DOHH2 (cell line): ENCODE measurements at regions not wholly inside any gene's neighbourhood (a gene's known extent, or its start where the extent isn't known, plus 50 kb on each side); places are given as distances from the start of the nearest gene placed in this dataset.

Source experiments
- H3F3A ChIP-seq: fragments of 200-600 bp; sonication (generic), shearing (Covaris generic); 2 replicates; pipeline ENCODE4 v1.6.0; 2016; ENCODE audit warnings: antibody characterized with exemption, mild to moderate bottlenecking; ENCODE audit not compliant: control insufficient read depth, insufficient read depth
- H3K27ac ChIP-seq: fragments of 200-600 bp; sonication (generic); 2 replicates; pipeline ENCODE4 v1.5.1; 2014; ENCODE audit warnings: low read depth, mild to moderate bottlenecking, low read length, moderate library complexity
- H3K27me3 ChIP-seq: fragments of 200-600 bp; sonication (generic); 2 replicates; pipeline ENCODE4 v1.6.1; 2014; ENCODE audit warnings: mild to moderate bottlenecking, low read length, mixed read lengths; ENCODE audit not compliant: control insufficient read depth
- H3K36me3 ChIP-seq: fragments of 200-600 bp; sonication (generic); 2 replicates; pipeline ENCODE4 v1.6.1; 2014; ENCODE audit warnings: mild to moderate bottlenecking, low read length, moderate library complexity, mixed read lengths; ENCODE audit not compliant: control insufficient read depth
- H3K4me1 ChIP-seq: fragments of 200-600 bp; sonication (generic); 2 replicates; pipeline ENCODE4 v1.6.1; 2014; ENCODE audit warnings: mild to moderate bottlenecking, low read length, mixed read lengths; ENCODE audit not compliant: control insufficient read depth
- H3K4me2 ChIP-seq: fragments of 200-600 bp; sonication (generic); 2 replicates; pipeline ENCODE4 v1.6.0; 2014; ENCODE audit warnings: mild to moderate bottlenecking, low read length, moderate library complexity
- H3K4me3 ChIP-seq: fragments of 200-600 bp; sonication (generic); 2 replicates; pipeline ENCODE4 v1.5.1; 2014; ENCODE audit warnings: mild to moderate bottlenecking, low read length, mixed read lengths
- H3K79me2 ChIP-seq: fragments of 200-600 bp; sonication (generic); 2 replicates; pipeline ENCODE4 v1.6.1; 2014; ENCODE audit warnings: mild to moderate bottlenecking, low read length, mixed read lengths; ENCODE audit not compliant: control insufficient read depth
- H3K9me2 ChIP-seq: fragments of 200-600 bp; sonication (generic); replicated peaks from 2 replicates; pipeline ENCODE4 v1.6.1; 2014; ENCODE audit warnings: mild to moderate bottlenecking, low read length, mixed read lengths; ENCODE audit not compliant: control insufficient read depth
- H3K9me3 ChIP-seq: fragments of 200-600 bp; sonication (generic); 2 replicates; pipeline ENCODE4 v1.6.1; 2014; ENCODE audit warnings: antibody characterized with exemption, low read length, mixed read lengths; ENCODE audit not compliant: control insufficient read depth, insufficient read depth
- H4K20me1 ChIP-seq: fragments of 200-600 bp; sonication (generic); 2 replicates; pipeline ENCODE4 v1.6.0; 2014; ENCODE audit warnings: low read depth, mild to moderate bottlenecking, antibody characterized with exemption, low read length, moderate library complexity; ENCODE audit not compliant: control insufficient read depth, insufficient read depth
- EZH2phosphoT487 ChIP-seq: fragments of 200-600 bp; sonication (generic); IDR thresholded peaks from 2 replicates; pipeline ENCODE4 v1.6.1; 2017; ENCODE audit warnings: borderline replicate concordance, mild to moderate bottlenecking, antibody characterized with exemption, low read length, moderate library complexity, mixed read lengths
- TF ChIP-seq, protein P1 (sequence below): fragments of 200-600 bp; sonication (generic); IDR thresholded peaks from one replicate; pipeline ENCODE4 v1.5.1; 2014; ENCODE audit warnings: antibody characterized with exemption, mild to moderate bottlenecking, low read depth, low read length; ENCODE audit not compliant: poor library complexity, severe bottlenecking

DNA sequence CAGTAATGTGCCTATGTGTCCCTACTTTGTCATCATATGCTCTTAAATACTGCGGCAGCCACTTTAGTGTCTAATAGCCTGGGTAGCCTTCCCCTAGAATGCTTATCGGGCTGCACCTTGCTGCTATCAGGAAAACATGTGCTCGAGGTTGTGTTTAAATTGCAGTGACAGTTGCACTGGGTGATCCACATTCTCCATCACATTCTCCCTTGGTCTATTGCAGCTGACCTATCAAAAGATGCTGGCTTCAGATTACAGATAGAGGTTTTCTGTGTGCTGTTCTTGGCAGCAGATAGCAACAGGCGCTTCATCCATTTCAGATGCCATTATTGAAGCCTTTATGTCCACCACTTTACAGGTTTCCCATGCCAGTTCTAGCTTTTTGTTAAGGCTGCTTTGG lies 130.1 kb upstream of the MDFIC start:
- Histone ChIP-seq H3K27ac (no peak overlapping the region), H3K79me2 (no peaks in the 10 kb centered on the region), H3F3A (no peaks in the 10 kb centered on the region), H3K9me3 (no peaks in the 10 kb centered on the region), H3K36me3 (no peaks in the 10 kb centered on the region), H3K4me3 (no peak overlapping the region), H3K4me1 (no peaks in the 10 kb centered on the region), H4K20me1 (no peaks in the 10 kb centered on the region), H3K4me2 (no peak overlapping the region), H3K27me3 (no peaks in the 10 kb centered on the region), H3K9me2 (no peaks in the 10 kb centered on the region)
- no peak for TF ChIP-seq EZH2phosphoT487
- TF ChIP-seq, protein P1, sequence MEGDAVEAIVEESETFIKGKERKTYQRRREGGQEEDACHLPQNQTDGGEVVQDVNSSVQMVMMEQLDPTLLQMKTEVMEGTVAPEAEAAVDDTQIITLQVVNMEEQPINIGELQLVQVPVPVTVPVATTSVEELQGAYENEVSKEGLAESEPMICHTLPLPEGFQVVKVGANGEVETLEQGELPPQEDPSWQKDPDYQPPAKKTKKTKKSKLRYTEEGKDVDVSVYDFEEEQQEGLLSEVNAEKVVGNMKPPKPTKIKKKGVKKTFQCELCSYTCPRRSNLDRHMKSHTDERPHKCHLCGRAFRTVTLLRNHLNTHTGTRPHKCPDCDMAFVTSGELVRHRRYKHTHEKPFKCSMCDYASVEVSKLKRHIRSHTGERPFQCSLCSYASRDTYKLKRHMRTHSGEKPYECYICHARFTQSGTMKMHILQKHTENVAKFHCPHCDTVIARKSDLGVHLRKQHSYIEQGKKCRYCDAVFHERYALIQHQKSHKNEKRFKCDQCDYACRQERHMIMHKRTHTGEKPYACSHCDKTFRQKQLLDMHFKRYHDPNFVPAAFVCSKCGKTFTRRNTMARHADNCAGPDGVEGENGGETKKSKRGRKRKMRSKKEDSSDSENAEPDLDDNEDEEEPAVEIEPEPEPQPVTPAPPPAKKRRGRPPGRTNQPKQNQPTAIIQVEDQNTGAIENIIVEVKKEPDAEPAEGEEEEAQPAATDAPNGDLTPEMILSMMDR: no peak

DNA sequence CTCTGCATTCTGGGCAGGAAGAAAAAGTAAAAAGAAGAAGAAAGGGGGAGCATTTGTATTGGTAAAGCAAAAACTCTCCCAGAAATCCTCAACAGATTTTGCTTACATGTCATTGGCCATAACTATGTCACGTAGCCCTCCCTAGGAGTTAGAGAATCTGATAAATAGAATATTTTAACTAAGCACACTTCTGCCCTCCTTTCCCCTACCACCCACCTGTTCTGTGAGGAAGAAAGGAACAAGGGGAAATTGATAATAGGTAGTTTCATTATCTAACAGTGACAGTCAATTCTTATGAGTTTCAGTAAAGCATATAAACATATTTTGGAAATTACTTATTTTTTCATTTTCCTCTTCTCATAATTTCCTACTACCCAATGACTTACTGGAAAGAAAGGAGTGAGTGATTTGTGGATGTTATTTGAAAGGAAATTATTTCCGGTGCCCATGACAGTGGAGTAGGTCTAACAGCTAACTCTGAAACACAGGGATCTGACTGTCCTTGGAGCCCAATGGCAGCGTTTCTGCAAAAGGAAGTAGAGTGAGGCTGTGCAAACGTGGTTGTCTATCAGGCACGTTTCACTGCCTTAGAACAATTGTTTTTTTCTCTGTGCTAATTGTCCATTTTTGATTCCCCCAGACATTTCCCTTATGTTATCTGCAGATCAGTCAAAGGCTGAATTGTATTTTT lies 128.6 kb upstream of the MDFIC start:
- H3F3A ChIP-seq: no peaks in the 10 kb centered on the region

DNA sequence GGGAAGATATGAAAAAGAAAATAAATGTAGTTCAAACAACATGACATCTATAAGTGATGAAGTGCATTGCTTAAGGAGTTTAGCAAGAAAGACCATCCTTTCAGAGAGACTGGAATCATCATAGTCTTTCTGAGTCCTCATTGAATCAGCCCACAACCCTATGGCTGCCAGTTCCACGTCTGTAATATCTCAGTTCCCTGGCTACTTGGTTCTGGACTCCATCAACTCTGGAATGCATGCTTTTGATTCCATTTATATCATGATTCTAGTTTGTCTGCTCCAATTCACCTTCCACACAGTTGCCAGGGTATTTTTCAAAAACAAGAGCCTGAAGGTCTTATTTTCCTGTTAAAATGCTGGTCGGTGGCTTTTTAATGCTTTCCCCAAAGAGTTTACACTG lies 126.4 kb upstream of the MDFIC start:
- TF ChIP-seq EZH2phosphoT487: no peak
- TF ChIP-seq, protein P1: no peak
- no peaks in the 10 kb centered on the region for H3K79me2 ChIP-seq

More for the DNA sequence above, 128.6 kb upstream of the MDFIC start:
- H3K27me3 ChIP-seq: no peaks in the 10 kb centered on the region
- no peak overlapping the region for H3K4me3 ChIP-seq
- H3K9me3 ChIP-seq: no peaks in the 10 kb centered on the region
- TF ChIP-seq EZH2phosphoT487: no peak
- TF ChIP-seq, protein P1: no peak
- no peaks in the 10 kb centered on the region for H3K4me1 ChIP-seq
- H3K27ac ChIP-seq: no peak overlapping the region
- no peaks in the 10 kb centered on the region for H3K36me3 ChIP-seq
- H3K4me2 ChIP-seq: no peak overlapping the region
- H4K20me1 ChIP-seq: no peaks in the 10 kb centered on the region
- H3K9me2 ChIP-seq: no peaks in the 10 kb centered on the region
- no peaks in the 10 kb centered on the region for H3K79me2 ChIP-seq

More for the DNA sequence above, 126.4 kb upstream of the MDFIC start:
- no peak overlapping the region for H3K27ac ChIP-seq
- no peaks in the 10 kb centered on the region for H4K20me1 ChIP-seq
- H3K36me3 ChIP-seq: no peaks in the 10 kb centered on the region
- no peaks in the 10 kb centered on the region for H3K9me2 ChIP-seq
- no peaks in the 10 kb centered on the region for H3F3A ChIP-seq
- H3K4me3 ChIP-seq: no peak overlapping the region
- H3K4me2 ChIP-seq: no peak overlapping the region
- no peaks in the 10 kb centered on the region for H3K9me3 ChIP-seq
- H3K4me1 ChIP-seq: no peaks in the 10 kb centered on the region
- no peaks in the 10 kb centered on the region for H3K27me3 ChIP-seq
